Coronary artery (tissue), 2 donors: ENCODE measurements at regions not wholly inside any gene's neighbourhood (a gene's known extent, or its start where the extent isn't known, plus 50 kb on each side); places are given as distances from the start of the nearest gene placed in this dataset.
A peak's percentile ranks its signal among the peaks of the same experiment; 100 is the strongest.

Source experiments
- DNase-seq: peaks from one replicate; pipeline ENCODE4 v3.0.0-alpha.2; 2017; ENCODE audit warnings: low spot score
- H3K27ac ChIP-seq, 2 donors: fragments of 200-600 bp; sonication (generic); one replicate each; pipeline ENCODE4 v1.5.1; 2016 to 2019
- H3K4me3 ChIP-seq: fragments of 200-600 bp; sonication (generic); 2 replicates; pipeline ENCODE4 v1.5.1; 2016; ENCODE audit warnings: mild to moderate bottlenecking, moderate library complexity
- TF ChIP-seq, protein P1 (sequence below): fragments of 200-600 bp; sonication (generic); IDR thresholded peaks from one replicate; pipeline ENCODE4 v1.5.1; 2019; ENCODE audit warnings: antibody characterized with exemption

DNA sequence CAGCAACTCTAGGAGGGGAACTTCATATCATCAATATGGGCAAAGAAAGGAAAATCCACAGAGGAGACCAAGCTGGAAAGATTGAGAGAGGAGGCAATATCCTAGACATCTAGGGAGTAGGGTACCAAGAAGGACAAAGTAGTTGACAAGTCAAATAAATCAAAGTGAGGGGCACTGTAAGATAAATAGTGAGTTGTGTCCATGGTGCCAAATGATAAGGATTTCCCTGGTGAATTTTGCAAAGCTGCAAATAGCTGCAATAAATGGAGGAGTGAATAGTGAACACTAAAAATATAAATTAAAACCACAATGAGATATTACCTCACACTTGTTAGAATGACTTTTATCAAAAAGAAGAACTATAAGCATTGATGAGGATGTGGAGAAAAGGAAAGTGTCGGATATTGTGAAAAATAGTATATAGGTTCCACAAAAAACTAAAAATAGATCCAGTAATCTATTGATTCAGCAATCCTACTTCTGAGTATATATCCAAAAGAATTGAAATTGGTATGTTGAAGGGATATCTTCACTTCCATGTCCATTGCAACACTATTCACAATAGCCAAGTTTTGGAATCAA, 258.2 kb upstream of the FN1 start:
- TF ChIP-seq, protein P1, sequence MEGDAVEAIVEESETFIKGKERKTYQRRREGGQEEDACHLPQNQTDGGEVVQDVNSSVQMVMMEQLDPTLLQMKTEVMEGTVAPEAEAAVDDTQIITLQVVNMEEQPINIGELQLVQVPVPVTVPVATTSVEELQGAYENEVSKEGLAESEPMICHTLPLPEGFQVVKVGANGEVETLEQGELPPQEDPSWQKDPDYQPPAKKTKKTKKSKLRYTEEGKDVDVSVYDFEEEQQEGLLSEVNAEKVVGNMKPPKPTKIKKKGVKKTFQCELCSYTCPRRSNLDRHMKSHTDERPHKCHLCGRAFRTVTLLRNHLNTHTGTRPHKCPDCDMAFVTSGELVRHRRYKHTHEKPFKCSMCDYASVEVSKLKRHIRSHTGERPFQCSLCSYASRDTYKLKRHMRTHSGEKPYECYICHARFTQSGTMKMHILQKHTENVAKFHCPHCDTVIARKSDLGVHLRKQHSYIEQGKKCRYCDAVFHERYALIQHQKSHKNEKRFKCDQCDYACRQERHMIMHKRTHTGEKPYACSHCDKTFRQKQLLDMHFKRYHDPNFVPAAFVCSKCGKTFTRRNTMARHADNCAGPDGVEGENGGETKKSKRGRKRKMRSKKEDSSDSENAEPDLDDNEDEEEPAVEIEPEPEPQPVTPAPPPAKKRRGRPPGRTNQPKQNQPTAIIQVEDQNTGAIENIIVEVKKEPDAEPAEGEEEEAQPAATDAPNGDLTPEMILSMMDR, result no peak
- no peak for DNase-seq
- H3K27ac ChIP-seq, result peak overlapping the region; percentile 61 to 79
- H3K4me3 ChIP-seq, result no peak overlapping the region

GRCh38 chr2:215693193-215693998, 257.5 kb upstream of the FN1 start:
- H3K4me3 ChIP-seq, result no peak overlapping the region
- TF ChIP-seq, protein P1, result no peak
- H3K27ac ChIP-seq, result peak overlapping the region; percentile 61 to 79
- no peak for DNase-seq

- DNase-seq, result no peak
- TF ChIP-seq, protein P1, result no peak
- Histone ChIP-seq H3K4me3 (no peak overlapping the region), H3K27ac (peak overlapping the region; percentile 61 to 78)
Measured at GRCh38 chr2:215692387-215693079, 256.7 kb upstream of the FN1 start.

DNA sequence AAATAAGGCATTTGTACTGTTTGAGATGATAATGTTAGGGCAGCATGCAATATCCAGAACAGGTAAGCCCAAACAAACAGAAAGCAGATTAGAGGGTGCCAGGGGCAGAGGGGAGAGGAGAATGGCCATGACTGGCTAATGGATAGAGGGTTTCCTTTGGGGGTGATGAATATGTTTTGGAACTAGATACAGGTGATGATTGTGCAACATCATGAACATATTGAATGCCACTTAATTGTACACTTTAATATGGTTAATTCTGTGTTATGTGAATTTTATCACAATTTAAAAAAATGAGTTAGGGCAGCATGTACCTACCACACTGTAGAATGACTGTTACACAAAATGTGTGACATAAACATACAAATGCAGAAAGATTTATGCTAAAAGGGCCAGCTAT, 255.5 kb upstream of the FN1 start:
- TF ChIP-seq, protein P1, result no peak

GRCh38 chr2:215687149-215688031, 251.5 kb upstream of the FN1 start:
- Histone ChIP-seq H3K27ac (no peak overlapping the region), H3K4me3 (no peak overlapping the region)
- DNase-seq, result no peak
- TF ChIP-seq, protein P1, result no peak

More for the DNA sequence above, 255.5 kb upstream of the FN1 start:
- DNase-seq, result no peak
- Histone ChIP-seq H3K4me3 (no peak overlapping the region), H3K27ac (no peak overlapping the region)

DNA sequence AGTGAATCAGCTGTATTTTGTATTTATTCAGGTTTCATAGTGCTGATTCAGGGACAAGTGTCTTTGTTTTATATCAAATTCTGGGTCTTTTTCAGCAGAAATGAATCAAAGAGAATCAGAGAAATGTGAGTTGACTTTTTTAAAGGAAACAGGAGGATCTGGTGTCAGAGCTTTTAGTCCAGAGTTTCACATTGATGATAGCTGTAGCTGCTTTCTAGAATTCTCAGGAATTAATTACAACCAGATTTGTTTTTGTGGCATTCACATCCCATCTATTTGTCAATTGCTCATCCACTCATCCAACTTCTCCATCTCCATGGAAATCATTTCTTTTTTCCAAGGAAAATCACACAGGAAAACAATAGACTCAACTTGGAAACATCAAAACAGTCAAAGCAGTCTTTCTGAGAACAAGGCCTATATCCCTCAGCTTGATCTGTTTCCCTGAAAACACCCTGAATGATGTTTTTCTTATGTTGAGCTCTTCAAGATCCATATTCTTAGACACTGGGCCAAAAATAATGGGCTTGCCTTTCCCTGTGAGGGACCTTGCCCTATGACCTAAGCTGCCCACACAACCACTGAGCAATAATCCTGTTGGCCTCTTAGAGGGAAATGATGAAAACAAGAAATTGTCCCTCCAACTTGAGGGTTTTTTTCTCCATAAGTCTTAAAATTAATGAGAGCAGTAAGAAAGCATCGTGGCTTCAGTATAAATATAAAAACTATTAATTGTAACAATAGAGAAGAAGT, 249.5 kb upstream of the FN1 start:
- no peak for DNase-seq
- peak overlapping the region in 1 of 2 donors; percentile 3 for H3K27ac ChIP-seq
- TF ChIP-seq, protein P1, result no peak
- H3K4me3 ChIP-seq, result no peak overlapping the region
